ENCODE measurements at regions not wholly inside any gene's neighbourhood (a gene's known extent, or its start where the extent isn't known, plus 50 kb on each side); places are given as distances from the start of the nearest gene placed in this dataset.
A peak's percentile ranks its signal among the peaks of the same experiment; 100 is the strongest.

GRCh38 chr7:156180451-156181229 lies 368.4 kb upstream of the SHH start:
- no peak for DNase-seq (ENCODE audit: low spot score)

- no peak for DNase-seq (ENCODE audit: low spot score)
These were observed 367.7 kb upstream of the SHH start for GRCh38 chr7:156179872-156180390.

GRCh38 chr7:156178857-156179256 lies 366.6 kb upstream of the SHH start:
- no peak for DNase-seq (ENCODE audit: low spot score)

DNA sequence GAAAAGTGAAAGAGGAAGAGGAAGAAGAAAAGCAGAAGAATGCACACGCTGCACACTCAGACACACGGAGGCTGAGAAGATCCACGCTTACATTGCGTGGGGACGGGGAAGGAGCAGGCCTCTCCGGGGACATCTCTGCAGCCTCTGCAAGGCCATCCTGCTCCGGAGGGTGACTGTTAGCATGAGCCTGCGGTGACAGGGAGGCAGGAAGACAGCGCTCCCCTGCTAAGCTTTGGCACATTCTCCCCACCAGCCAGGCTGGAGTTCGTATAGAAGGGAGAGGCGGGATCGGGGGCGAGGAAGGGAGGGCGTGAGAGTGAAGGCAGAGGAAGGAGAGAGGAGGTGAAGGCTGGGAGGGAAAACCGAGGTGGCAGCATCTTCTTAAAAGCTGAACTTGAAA lies 366.0 kb upstream of the SHH start:
- no peak for DNase-seq (ENCODE audit: low spot score)

DNA sequence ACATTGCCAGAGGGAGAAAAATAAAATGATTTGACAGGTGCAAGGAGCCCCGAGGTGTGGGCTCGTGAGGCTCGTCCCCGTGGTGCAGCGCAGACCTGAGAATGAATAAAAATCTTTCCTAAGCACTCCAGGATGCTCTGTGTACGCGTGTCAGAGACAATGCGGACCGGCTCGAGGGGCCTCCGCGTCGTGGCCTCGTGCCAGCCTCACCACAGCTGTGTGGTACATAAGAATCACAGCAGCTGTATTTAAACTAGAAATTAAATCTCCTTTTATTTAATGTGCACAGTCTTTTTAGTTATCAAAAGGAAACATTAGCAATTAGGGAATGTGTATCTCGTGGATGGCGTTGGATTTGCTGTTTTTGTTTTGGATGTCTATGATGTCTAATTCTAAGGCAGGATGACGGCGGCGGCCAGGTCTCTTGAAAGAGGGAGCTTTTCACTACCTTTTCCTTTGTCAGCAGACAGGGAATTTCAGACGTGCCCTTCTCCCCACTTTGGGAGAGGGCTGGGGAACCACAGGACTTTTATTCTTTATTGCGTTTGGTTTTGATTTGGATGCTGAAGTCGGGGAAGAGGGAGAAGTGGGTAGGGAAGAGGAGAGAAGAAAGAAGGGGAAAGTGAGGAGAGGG lies 365.3 kb upstream of the SHH start:
- no peak for DNase-seq (ENCODE audit: low spot score)

DNA sequence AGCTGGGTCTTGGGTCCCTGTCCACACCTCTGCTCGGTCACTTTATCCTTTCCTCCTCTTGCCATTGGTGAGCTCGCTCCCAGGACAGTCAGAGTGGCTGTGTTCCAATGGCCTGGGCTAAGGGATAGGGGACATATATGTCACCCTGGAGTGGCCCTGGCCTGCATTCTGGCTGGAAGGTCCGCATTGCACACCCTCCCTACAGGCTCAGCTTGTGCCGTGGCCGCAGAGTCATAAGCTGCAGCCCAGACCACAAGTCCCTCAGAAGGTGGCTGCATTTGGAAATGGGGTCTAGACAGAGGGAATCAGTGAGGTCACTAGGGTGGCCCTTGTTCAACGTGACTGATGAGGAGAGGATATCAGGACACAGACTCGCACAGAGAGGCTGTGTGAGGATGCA lies 363.8 kb upstream of the SHH start:
- no peak for DNase-seq (ENCODE audit: low spot score)

GRCh38 chr7:156175003-156175402 lies 362.7 kb upstream of the SHH start:
- DNase-seq (ENCODE audit: low spot score) = no peak

DNA sequence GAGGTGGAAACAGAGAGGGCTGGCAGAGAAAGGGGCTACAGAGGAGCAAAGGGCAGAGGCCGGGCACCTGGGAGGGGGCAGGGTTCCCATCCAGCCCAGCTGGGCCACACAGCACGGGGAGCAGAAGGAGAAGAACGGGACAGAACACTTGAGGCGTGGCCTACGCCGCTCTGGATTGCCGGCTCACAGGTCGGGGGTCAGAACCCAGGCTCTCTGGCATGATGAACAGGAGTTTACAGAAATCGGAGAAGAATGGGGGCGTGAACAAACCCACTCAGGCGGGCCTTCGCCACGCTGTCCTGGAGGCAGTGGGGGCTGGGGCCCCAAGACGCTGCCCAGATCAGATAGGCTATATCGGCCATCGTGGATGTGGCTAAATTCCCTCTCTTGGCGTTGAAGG lies 362.2 kb upstream of the SHH start:
- DNase-seq (ENCODE audit: low spot score) = no peak

DNA sequence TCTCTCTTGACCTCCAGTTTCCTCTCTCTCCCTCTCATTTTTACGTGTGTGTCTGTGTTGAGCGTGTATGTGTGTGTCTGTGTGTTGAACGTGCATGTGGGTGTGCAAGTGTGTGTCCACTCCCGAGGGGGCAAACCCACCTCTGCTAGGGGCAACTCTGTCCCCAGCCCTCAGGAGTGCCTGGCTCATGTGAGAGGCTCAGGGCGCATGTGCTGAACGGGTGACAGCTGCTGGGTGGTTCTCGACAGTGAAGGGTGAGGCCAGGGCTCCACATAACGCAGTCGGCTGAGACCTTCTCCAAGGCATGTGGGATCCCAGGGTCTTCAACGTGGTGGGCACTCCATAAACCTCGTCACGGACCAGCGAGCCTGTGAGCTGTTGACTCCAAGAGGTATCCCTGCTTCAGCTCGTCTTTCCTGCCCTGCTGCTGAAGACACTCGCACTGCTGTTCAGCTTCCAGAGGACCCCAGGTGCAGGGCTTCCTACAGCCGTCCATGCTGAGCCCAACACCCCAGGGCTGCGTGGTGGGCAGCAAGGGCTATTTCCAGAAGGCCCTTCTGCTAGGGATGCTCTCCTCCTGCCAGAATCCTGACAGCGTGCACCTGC lies 361.6 kb upstream of the SHH start:
- no peak for DNase-seq (ENCODE audit: low spot score)

DNA sequence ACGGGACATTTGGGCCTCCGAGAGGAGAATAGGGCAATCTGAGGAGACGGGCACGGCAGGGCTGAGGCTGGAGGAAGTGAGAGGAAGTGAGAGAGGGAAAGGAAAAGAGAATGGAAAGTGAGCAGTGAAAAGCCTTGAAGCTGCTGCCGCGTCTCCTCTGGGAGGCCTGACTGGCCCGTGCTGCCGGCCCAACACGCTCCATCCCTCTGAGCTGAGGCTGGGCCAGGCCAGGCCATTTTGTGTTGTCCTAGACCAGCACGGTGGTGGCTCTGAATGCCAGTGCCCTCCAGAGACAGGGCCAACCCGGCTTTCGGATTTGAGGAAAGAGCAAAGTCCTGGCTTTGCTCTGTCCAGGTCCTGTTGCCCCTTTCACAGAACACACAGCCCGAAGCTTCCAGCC lies 361.1 kb upstream of the SHH start:
- DNase-seq (ENCODE audit: low spot score) = no peak

DNA sequence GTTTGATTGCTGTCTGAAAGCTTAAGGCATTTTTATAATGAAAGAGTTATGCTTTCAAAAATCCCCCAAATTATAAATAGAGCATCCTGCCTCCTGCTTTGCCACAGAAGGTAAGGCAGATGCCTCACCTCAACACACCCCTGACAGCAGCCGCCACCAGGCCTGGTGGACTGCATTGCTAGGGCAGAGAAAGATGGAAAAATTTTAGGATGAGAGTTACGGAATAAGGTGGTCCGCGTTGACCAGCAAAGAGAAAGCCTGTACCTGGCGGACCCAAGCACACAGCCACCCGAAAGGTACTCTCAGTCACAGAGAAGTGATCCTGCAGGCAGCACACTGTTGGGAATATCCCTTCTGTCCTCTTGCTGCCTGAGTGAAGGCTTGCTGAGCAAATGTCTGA lies 360.4 kb upstream of the SHH start:
- no peak for DNase-seq (ENCODE audit: low spot score)

GRCh38 chr7:156169474-156170370 lies 357.5 kb upstream of the SHH start:
- no peak for DNase-seq (ENCODE audit: low spot score)

DNA sequence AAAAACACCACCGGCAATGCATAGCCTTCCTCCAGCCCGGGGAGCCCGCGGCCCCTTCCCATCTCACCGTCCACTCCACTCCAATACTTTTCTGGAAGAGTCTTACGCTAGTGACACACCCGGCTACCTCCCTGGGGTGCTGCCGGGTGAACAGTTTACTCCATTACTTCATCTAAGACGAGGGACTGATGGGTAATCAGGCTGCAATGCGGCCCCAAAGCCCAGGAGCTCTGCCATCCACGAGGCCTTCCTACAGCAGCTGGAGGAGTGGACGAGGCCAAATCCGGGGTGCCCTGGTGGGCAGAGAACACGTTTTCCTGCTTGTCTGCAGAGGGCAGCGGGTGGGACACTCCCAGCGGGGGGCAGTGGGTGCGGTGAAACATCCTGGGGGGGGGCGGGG lies 356.2 kb upstream of the SHH start:
- no peak for DNase-seq (ENCODE audit: low spot score)

GRCh38 chr7:156167987-156168386 lies 355.7 kb upstream of the SHH start:
- no peak for DNase-seq (ENCODE audit: low spot score)

GRCh38 chr7:156167417-156167807 lies 355.1 kb upstream of the SHH start:
- DNase-seq (ENCODE audit: low spot score) = no peak

GRCh38 chr7:156166692-156167416 lies 354.6 kb upstream of the SHH start:
- DNase-seq (ENCODE audit: low spot score) = no peak

GRCh38 chr7:156163747-156164146 lies 351.5 kb upstream of the SHH start:
- no peak for DNase-seq (ENCODE audit: low spot score)

DNA sequence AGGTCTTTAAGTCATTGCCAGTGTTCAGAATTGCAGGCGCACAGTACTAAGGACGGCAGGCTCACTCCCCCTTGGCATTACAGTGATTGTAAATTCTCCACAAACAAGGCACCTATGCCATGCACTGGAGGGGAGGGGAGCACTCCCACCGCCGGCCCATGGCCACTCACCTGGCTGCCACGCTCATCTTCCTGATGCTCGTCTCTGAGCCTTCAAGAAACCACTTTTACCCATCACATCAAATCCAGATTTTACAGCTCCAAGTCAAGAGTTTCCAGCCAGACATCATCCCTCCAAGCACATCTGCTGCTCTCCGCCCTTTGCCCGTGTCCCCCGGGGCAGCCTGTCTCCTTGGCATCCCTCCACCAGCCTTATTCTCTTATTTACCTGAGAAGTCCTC lies 350.2 kb upstream of the SHH start:
- no peak for DNase-seq (ENCODE audit: low spot score)

- DNase-seq (ENCODE audit: low spot score) = peak; percentile 30
These were observed 348.5 kb upstream of the SHH start for GRCh38 chr7:156160811-156161210.

GRCh38 chr7:156158693-156159092 lies 346.4 kb upstream of the SHH start:
- peak; percentile 12 for DNase-seq (ENCODE audit: low spot score)

GRCh38 chr7:156158213-156158612 lies 345.9 kb upstream of the SHH start:
- peak; percentile 46 for DNase-seq (ENCODE audit: low spot score)
